ENCODE measurements at regions not wholly inside any gene's neighbourhood (a gene's known extent, or its start where the extent isn't known, plus 50 kb on each side); places are given as distances from the start of the nearest gene placed in this dataset.
"Not testable (repeated sequence)": the region's sequence is repeated elsewhere in the genome, so short reads cannot be mapped to it uniquely, and the experiment has no call there.

DNA sequence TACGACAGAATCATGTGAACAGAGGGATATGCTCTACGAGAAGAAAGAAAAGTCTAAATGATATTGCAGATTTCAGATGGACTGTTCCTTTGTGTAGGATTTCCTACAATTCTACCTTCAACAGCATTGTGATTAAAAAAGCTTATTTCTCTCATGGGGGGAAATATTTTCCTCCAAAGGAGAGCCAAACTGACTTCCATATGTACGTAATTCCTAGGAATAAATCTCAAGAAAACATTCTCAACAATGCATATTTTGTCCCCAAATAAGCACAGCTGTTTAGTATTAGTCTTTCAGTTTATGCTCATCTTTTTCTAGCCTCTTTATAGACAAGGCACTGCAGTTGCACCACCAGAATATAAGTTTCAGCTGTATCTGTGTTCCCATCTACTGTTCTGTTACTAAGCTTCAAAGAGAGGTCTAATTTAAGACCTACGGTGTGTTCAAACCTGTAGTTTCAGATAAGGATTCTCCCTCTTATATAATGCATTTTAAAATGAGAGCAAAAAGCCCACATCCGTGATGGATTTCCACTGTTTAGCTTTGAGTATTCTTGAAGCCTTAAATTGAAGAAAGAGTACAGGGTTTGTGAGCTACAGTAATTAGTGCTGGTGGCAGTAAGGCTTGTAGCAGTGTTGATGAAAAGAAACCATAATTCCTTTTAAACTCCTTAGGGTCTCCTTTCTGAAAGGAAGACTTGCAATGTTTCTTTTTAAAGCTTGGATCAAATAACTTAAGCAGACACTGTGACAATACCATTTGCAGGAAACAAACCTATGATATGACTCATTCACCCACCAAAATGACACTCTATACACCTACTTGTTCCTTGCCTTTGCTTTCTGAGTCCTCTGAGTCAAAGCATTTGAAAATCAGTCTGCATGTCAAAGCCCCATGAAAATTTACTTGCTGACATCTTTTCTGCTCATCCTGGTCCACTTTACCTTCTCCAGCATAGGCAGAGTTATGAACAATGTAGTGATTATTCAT, 754.1 kb downstream of the NOVA1 start:
- no peak for DNase-seq

DNA sequence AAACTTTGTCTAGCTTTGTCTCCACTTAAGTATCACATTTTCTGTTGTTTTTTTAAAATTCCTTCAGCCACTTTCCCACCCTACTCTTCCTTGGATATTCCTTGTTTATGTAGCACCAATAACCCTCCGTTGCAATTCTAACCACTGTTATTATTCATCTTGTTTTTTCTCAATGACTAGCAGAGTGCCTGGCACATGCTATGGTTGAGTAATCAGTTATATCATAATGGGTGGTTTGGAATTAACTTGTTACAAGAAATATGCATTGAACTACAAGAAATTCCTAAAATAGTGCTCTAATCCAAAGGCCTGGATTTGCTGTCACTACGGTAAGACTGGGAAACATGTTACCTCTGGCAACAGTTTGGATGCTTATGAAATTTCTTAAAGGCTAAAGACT, 756.6 kb downstream of the NOVA1 start:
- DNase-seq = no peak

DNA sequence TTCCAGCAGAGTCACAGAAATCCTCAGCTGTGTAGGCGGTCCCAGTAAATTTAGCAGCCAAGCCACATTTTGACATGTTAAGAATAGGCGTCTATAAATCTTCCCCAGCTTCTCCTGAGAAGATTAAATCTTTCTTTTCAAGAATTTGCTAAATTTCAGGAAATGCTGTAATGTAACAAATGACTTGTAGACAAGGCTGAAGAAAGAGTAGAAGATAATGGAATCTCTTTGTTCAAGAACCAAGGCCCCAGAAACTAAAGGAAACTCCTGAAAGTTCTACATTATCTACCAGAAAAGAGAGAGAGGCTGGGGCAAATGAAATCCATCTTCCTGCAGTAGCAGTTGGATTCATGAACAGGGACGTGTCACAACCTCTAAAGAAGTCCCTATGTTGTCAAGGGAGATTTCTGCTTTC, 760.3 kb downstream of the NOVA1 start:
- DNase-seq = no peak

DNA sequence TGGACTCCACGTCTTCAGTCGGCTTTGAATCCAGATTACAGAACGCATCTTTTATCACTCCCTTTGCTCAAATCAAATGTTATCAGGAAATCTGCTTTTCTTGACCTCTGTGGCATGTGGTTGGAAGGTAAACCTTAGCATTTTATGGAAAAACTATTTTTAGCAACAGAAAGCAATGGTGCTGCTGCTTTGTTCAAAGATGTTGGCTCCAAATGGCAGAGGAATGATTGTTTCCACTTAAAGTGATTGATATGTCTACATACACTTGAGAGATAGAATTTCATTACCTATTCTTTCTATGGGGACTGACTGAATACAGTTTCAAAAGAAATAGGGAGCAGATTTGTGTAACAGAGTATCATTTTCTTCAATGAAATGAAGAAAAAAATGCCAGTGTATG, 761.2 kb downstream of the NOVA1 start:
- no peak for DNase-seq

DNA sequence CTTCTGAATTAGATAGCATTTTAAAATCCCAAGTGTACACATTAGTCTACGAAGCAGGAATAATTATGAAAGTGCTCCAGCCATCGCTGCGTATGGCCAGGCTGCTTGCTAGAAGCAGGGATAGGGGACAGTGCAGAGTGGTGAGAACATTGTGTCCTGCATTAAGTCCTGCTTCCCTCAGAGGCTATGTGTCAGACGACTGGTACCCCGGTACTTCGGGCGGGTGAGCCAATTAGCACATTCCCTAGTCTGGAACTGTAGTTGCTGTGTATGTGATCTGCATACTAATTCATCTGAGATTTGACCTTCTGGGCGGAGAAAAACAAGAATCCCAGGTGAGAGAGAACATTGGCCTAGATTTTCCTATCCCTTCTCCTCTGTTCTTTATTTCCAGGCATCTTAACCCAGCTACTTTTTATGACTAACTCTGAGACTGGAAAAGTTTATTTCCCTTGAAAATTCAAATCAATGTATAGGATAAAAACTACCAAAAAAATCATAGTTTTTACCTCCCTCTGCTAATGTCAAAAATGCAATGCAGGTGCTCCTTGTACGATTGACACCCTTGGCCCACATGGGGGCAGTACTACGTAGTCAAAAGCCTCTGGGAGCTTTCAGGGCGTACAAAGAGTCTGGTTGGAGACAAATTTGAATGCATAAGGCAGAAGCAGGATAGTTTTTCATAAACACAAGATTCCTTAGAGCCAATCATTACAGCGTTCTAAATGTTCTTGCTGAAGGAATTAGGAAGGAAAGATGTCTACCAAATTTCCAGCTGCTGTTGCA, 764.3 kb downstream of the NOVA1 start:
- DNase-seq = peak; percentile 58

DNA sequence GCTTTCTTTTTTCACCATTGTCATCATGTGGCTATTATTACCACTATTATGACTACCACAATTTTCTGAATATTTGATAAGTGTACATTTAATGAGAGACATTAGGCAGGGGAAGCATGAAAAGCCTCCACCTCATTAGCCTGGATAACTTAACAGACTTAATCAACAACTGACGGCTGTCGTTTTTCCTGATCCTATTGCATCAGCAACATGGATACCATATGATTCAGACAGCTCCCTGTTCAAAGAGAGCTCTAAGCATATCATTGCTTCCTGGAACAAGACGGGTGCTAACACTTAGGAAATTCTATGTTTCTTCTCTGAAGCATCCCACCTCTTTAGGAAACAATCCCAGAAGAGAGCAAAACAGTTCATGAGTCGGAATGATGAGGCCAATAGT, 765.2 kb downstream of the NOVA1 start:
- DNase-seq = no peak

DNA sequence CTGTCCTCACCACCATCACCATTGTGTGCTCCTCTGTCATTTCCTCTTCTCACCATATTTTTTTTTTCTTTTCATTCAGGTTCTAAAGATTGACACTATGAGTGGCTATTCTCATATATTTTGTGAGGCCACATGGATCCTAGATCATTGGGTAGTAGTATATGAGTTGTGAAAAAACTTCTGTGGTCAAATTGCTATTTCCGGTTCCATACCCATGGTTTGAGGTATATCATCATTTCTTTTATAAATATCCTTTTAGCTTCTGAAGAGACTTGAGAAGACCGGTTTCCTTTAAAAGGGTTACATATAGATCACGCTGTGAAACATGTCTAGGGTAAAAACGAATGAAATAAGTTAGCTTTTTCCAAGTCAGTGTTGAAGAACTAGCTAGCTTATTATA, 769.3 kb downstream of the NOVA1 start:
- DNase-seq = no peak

DNA sequence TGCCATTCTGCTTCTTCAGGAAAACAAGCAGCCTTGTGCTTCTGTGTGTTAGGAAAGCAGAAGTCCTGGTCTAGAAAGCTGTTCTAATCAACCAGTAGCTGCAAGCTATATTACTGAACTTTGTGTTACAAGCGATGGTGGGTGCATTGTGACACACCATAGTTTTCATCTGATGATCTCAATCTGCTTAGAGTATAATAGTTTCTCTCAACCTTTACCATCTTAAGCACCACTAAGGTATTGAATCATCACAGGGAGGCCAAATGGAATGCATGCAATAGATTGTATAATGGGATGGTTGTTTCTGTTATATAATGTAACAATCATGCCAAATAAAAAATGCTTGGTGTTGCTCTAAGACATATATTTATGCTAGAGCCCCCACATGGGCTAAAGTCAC, 771.7 kb downstream of the NOVA1 start:
- no peak for DNase-seq

DNA sequence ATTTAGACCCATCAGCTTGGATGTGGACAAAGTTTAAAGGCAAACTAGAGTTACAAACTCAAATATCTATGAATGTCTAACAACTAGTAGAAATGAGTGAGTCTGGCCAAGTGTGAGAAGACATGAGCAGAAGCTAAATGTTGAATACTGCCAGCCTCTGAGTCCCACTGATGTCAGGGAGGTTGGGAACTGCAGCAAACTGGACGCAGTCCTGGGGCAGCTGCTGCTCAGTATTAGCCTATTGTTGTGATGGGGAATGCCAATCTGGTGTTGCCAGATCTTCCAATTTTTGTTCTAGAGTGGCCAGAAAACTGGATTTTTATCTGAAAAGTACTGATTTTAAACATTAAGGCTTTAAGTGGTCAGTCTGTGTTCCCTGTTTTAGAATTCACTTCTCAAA, 770.4 kb upstream of the STXBP6 start:
- no peak for DNase-seq

DNA sequence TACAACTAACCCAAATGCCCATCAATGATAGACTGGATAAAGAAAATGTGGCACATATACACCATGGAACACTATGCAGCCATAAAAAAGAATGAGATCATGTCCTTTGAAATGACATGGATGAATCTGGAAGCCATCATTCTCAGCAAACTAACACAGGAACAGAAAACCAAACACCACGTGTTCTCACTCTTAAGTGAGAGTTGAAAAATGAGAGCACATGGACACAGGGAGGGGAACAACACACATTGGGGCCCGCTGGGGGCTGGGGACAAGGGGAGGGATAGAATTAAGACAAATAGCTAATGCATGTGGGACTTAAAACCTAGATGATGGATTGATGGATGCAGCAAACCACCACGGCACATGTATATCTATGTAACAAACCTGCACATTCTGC, 764.7 kb upstream of the STXBP6 start:
- not testable (repeated sequence) for DNase-seq

DNA sequence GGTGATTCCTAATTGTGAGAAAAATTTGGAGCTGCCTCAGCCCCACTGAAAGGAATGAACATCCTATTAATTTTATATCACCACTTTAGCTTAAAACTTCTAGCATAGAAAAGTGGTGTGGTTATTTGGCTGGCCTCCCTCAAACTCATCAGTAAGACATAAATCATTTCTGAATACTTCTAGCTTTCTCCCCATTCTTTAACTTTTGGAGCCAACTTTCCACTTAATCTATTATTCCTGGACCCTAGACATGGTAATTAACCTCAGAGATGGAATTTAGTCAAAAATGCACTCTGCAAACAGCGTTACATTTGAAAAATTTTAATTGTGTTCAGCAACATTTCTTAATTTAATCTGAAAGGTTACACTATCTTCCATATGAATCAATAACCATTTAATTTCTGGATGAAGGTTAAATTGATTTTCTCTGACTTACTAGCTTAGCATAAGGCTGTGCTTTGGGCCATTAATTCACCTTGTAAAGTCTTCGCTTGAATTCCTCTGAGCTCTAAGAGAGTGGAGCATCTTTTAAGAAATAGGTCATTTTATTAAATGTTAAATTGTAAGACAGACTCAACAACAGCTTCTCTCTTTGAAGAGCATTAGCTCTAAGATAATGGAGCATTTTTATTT, 753.6 kb upstream of the STXBP6 start:
- DNase-seq = no peak

DNA sequence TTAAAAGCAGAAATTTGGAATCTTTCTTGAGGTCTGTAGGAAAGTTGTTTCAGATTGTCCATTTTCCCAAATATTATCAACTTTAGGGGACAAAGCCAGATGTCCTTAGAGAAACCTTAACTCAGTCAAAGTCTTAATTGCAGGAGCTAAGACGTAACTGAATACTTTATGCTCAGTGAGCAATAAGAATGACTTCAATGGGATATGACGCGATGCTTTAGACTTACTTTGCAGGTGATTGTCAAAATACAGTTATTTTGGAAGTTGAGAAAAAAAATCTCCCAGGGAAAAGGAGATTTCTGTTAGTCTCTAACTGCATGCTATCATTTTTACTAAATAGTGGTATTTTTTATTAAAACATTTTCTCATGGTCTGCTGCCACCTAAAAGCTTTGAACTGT, 750.9 kb upstream of the STXBP6 start:
- DNase-seq = no peak

DNA sequence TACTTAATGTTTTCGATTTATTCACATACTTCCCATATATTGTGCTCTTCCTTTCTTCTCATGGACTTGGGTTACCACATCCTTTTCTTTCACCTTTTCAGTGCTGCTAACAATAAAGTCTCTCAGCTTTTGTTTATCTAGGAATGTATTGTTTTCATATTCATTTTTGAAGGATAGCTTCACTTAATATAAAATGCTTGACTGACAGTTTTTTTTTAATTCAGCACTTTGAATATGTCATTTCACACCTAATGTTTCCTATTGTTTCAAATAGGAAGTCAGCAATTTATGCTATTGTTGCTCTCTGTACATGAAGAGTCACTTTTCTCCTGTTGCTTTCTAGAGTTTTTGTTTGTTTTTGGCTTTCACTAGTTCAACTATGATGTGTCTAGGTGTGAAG, 738.3 kb upstream of the STXBP6 start:
- no peak for DNase-seq

DNA sequence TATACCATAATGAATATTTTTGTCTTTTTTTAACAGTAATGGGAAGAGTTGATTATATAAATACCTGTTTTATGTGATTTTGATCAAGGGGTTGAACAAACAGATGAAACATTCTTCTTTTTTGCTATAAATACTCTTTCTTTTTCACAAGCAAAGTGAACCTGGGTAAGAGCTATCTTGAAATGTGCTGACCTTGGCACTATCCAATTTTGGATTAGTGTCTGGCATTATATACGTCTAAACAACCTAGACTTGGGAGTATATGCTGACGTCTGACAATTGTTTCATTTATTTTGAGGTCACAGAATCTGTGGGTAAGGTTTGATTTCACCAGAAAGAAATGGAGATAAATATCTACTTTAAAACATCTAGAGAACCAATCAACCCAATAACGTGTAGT, 716.0 kb upstream of the STXBP6 start:
- no peak for DNase-seq

DNA sequence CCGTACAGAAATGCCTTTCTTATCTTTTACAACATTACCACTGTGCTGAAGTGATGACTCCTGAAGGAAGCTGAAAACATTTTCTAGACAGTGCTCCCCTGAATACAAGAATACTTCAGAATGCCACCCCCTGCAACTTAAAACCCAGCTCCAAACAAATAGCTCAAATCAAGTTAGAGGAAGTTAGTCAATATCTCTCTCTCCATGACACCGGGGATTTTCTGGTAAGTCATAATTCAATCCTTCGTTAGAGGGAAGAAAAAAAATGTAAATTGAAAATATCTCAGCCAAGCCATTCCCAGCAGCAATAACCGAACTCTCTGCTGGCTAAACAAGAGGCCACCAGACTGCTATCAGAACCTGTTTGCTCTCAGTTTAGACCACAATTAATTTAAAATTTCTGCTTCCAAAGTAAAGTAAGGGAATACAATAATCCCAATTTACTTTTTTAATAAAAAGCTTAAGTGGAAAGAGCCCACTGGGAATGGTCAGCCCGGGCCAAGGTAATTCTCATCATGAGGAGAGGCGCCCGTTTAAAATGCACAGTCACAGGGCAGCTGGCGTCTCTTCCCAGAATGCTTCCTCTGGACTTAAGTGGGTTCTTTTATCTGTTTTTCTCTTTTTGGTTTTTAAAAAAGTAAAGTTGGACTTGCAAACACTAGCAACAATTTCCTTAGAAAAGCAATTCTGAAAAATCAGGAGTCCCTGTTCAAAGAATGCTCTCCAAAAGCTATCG, 710.1 kb upstream of the STXBP6 start:
- no peak for DNase-seq

DNA sequence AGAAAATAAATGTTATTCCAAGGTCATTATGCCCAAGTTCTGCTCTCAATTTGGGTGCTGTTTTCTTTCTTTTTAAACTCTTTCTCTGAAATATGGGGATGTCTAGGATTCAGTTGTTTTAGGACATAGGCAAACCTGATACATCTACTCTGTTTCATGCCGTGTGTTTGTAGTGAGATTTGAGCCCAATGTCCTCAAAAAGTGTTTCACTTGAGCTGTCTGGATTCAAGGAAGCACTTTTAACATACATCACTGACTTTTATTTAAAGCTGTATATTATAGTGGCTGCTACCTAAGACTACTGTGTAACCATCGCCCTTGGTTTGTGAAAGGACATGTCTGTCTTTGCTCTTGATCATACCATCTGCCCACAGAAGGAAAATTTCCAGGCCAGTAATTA, 709.3 kb upstream of the STXBP6 start:
- no peak for DNase-seq

DNA sequence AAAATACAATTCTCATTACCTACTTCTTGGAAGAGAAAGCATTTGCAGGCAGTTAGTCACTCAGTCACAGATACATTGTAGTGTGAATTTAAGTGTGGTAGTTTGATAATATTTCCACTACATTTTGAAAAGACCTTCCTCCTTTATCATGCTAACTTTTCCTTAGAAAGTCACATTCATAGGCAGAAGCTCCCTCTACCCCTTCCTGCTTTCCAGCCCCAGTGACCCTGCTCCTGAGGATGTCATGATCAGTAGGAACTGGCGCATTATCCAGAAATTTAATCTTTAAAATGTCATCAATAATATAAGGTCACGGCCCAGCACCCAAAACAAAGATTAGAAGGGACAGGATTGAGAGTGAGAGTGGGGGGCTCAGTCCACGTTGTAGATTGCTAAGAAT, 707.4 kb upstream of the STXBP6 start:
- no peak for DNase-seq

DNA sequence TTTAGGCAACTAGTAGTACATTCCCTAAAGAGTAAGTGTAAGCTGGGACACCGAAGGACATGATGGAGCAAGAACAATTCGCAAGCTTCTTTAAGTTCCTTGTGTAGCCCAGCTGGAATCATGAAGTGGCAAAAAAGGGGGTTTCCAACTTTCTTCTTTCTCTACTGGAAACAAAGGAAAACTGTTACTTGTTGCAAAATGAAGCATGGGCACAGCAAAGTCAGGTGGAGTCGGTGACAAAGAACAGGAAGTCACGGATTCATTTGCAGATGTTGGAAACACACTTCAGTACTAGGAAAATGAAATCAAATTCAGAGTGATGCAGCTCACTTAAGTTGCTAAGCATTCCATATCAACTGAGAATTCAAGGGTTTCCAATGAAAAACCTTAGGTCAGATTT, 706.9 kb upstream of the STXBP6 start:
- DNase-seq = no peak

DNA sequence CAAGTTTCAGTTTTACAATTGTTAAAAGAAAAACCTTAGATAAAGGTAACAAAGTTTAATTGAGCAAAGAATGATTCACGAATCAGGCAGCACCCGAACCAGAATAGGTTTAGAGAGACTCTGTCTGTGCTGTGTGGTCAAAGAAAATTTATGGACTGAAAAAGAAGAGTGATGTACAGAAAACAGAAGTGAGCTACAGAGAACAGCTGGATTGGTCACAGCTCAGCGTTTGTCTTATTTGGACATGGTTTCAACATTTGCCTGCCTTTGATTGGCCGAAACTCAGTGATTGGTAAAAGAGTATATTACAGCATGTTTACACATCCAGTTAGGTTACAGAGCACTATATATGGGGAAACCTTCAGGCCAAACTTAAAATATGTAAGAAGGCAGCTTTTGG, 703.2 kb upstream of the STXBP6 start:
- DNase-seq = no peak

DNA sequence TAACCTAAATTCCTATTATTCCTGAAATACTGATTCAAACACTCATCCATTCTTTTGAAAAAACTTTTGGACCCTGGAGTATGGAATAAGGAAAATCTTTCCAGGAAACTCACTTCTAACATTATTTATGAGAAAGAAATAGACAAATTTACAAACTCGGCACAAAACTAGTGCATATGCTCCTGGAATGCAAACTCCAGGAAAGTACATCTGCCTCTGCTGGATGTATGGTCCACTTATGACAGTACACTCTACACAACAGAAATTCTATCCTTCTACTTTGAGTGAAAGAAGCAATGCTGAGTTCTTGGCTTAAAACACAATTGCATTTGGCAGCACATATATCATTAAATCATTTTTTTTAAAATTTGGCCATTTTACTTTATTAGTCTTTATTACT, 700.5 kb upstream of the STXBP6 start:
- DNase-seq = no peak
